ENCODE measurements at regions not wholly inside any gene's neighbourhood (a gene's known extent, or its start where the extent isn't known, plus 50 kb on each side); places are given as distances from the start of the nearest gene placed in this dataset.

- no peak for TF ChIP-seq CTCF (IDR thresholded peaks at IDR 0.05; ENCODE audit: insufficient read depth, low read length, missing control alignments)
- ChIA-PET CTCF (no interaction called here), POLR2A (no interaction called here)
- H3K4me3 ChIP-seq (ENCODE audit: low read depth, low read length): no peak overlapping the region
- DNase-seq (ENCODE audit: low read depth, low spot score): no peak
Measured at GRCh38 chr5:92998456-92998855, 582.6 kb downstream of the NR2F1-AS1 start.

DNA sequence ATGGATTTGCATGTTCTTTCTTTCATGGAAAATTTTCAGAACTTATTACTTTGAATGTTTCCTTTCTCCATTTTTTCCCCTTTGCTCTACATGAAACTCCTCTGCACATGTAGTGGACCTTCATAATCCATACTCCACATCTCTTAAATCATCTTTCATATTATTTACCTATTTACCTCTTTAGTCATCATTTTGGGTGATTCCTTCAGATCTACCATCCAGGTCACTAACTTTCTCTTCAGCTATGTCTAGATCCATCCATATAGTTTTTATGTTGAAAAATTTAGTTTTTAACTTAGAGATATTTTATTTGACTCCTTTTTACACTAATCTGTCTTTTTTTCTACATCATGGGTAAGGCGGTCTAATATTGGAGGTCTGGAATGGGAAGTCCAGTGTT, 586.6 kb downstream of the NR2F1-AS1 start:
- ChIA-PET POLR2A (no interaction called here), CTCF (no interaction called here)
- no peak overlapping the region for H3K4me3 ChIP-seq (ENCODE audit: low read depth, low read length)
- no peak for DNase-seq (ENCODE audit: low read depth, low spot score)
- no peak for TF ChIP-seq CTCF (IDR thresholded peaks at IDR 0.05; ENCODE audit: insufficient read depth, low read length, missing control alignments)

GRCh38 chr5:92992073-92992472, 588.9 kb downstream of the NR2F1-AS1 start:
- H3K4me3 ChIP-seq (ENCODE audit: low read depth, low read length): no peak overlapping the region
- no peak for DNase-seq (ENCODE audit: low read depth, low spot score)
- TF ChIP-seq CTCF (IDR thresholded peaks at IDR 0.05; ENCODE audit: insufficient read depth, low read length, missing control alignments): no peak
- POLR2A ChIA-PET: no interaction called here
- CTCF ChIA-PET: no interaction called here

DNA sequence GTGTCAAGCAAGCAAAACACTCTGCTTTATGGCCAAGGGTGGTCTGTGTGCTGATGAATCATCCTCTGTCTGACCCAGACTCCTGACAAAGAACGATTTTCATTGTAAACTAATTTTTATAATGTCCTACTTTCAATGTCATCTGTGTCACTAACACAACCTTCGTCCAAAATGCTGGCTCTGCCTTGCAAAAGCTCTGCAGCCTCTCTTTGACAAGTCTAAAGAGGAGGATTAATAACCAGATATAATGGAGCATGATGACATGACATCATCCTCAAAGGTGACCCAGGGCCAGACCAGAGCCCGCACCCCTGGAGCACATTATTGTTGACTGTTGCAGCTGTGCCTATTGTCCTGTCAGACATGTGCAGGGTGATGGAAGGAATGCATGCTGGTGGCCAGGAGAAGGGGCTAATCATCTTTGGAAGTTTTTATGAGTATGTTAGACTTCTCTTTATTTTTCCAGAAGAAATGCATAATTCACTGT, 589.4 kb downstream of the NR2F1-AS1 start:
- no peak overlapping the region for H3K4me3 ChIP-seq (ENCODE audit: low read depth, low read length)
- no peak for DNase-seq (ENCODE audit: low read depth, low spot score)
- POLR2A ChIA-PET: no interaction called here
- no peak for TF ChIP-seq CTCF (IDR thresholded peaks at IDR 0.05; ENCODE audit: insufficient read depth, low read length, missing control alignments)
- CTCF ChIA-PET: no interaction called here

DNA sequence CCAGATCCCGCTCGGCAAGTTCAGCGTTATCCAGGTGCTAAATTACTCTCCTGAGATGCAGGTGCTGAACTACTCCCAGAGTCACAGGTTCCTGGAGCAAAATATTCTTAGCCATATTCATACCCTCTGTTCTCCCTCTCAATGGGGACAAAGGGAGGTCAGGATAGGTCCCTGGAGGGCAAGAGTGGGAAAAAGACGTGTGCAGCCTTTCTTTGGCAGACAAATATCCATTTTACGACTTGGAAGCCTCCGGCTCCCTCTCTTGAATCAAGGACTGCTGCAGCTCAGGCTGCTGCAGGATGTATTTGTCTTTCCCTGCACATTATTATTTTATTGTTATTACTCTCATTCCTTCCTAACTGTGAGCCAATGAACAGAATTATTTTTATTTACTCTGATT, 590.2 kb downstream of the NR2F1-AS1 start:
- POLR2A ChIA-PET: no interaction called here
- no peak for DNase-seq (ENCODE audit: low read depth, low spot score)
- TF ChIP-seq CTCF (IDR thresholded peaks at IDR 0.05; ENCODE audit: insufficient read depth, low read length, missing control alignments): no peak
- CTCF ChIA-PET: no interaction called here
- no peak overlapping the region for H3K4me3 ChIP-seq (ENCODE audit: low read depth, low read length)

- no peak for DNase-seq (ENCODE audit: low read depth, low spot score)
- H3K4me3 ChIP-seq (ENCODE audit: low read depth, low read length): no peak overlapping the region
- POLR2A ChIA-PET: no interaction called here
- CTCF ChIA-PET: no interaction called here
- no peak for TF ChIP-seq CTCF (IDR thresholded peaks at IDR 0.05; ENCODE audit: insufficient read depth, low read length, missing control alignments)
Measured at GRCh38 chr5:92981001-92981400, 600.0 kb downstream of the NR2F1-AS1 start.

All from AG04449 (cell line).